HL-60 (cell line): ENCODE measurements at regions not wholly inside any gene's neighbourhood (a gene's known extent, or its start where the extent isn't known, plus 50 kb on each side); places are given as distances from the start of the nearest gene placed in this dataset.

Experiments
- CTCF ChIP-seq: IDR thresholded peaks from one replicate; pipeline ENCODE4 v1.5.1; 2011; ENCODE audit warnings: low read length, control low read depth, inconsistent platforms; ENCODE audit not compliant: insufficient read depth
- GABPA ChIP-seq: IDR thresholded peaks from 2 replicates; pipeline ENCODE4 v1.6.1; 2012; ENCODE audit warnings: low read depth
- POLR2AphosphoS5 ChIP-seq: IDR thresholded peaks from 2 replicates; pipeline ENCODE4 v1.6.1; 2012; ENCODE audit warnings: low read depth

- TF ChIP-seq CTCF: no peak
- no peak for TF ChIP-seq POLR2AphosphoS5
- TF ChIP-seq GABPA: no peak
These were observed 69.1 kb upstream of the LOC128125822 start for GRCh38 chr6:63503199-63503598.
